ENCODE measurements at regions not wholly inside any gene's neighbourhood (a gene's known extent, or its start where the extent isn't known, plus 50 kb on each side); places are given as distances from the start of the nearest gene placed in this dataset.

DNA sequence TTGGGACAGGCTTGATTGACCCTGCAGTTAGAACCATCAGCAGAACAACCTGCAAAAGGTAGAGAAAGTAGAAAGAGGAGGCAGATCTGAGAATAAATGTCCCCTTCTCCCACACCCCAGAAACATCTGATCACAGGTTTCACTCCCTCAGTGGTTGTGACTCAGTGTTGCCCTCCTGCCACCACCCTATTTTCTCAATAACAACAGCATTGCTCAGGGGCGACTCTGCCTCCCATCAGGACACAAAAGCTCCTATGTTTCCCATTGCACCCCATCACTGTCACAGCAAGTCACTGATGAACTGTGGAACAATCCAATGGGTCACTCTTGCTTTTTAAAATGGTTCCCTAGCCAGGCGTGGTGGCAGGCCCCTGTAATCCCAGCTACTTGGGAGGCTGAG is 110.2 kb downstream of the RASSF10 start:
- TF ChIP-seq POLR2A (IDR thresholded peaks at IDR 0.05; ENCODE audit: low read length) (no peak), GATA1 (IDR thresholded peaks at IDR 0.05; ENCODE audit: low read depth, low read length) (no peak)

All from erythroblast (primary cell).